GM23338 (cell line): ENCODE measurements at regions not wholly inside any gene's neighbourhood (a gene's known extent, or its start where the extent isn't known, plus 50 kb on each side); places are given as distances from the start of the nearest gene placed in this dataset.

Experiments
- ATAC-seq: fragments of 200-7000 bp; cut with Tn5 transposase; 3 replicates; pipeline ENCODE4 v1.9.1; 2020
- DNase-seq: peaks from one replicate; pipeline ENCODE4 v3.0.0-alpha.2; 2015; ENCODE audit warnings: low spot score
- H2AFZ ChIP-seq: fragments of 200-600 bp; sonication (generic); 2 replicates; pipeline ENCODE4 v1.8.0; 2016; ENCODE audit warnings: antibody characterized with exemption, mild to moderate bottlenecking, moderate library complexity
- H3F3A ChIP-seq: fragments of 200-600 bp; sonication (generic); replicated peaks from 2 replicates; pipeline ENCODE4 v1.8.0; 2017; ENCODE audit warnings: antibody characterized with exemption, mixed run types, low read depth
- H3K27ac ChIP-seq: fragments of 200-600 bp; sonication (generic); 2 replicates; pipeline ENCODE4 v1.6.1; 2016; ENCODE audit warnings: low read depth
- H3K27me3 ChIP-seq: fragments of 200-600 bp; sonication (generic); 2 replicates; pipeline ENCODE4 v1.8.0; 2016; ENCODE audit warnings: mild to moderate bottlenecking, mixed run types, moderate library complexity; ENCODE audit not compliant: insufficient read depth
- H3K36me3 ChIP-seq: fragments of 200-600 bp; sonication (generic); 2 replicates; pipeline ENCODE4 v1.8.0; 2016; ENCODE audit warnings: mild to moderate bottlenecking; ENCODE audit not compliant: insufficient read depth
- H3K4me1 ChIP-seq: fragments of 200-600 bp; sonication (generic); 2 replicates; pipeline ENCODE4 v1.8.0; 2016; ENCODE audit warnings: mild to moderate bottlenecking, moderate library complexity; ENCODE audit not compliant: insufficient read depth
- H3K4me2 ChIP-seq: fragments of 200-600 bp; sonication (generic); 2 replicates; pipeline ENCODE4 v1.7.1; 2017; ENCODE audit warnings: mixed run types
- H3K4me3 ChIP-seq: fragments of 200-600 bp; sonication (generic); 2 replicates; pipeline ENCODE4 v1.6.1; 2016; ENCODE audit warnings: mixed run types
- H3K79me2 ChIP-seq: fragments of 200-600 bp; sonication (generic); replicated peaks from 2 replicates; pipeline ENCODE4 v1.8.0; 2017; ENCODE audit warnings: mild to moderate bottlenecking; ENCODE audit not compliant: insufficient read depth
- H3K9me2 ChIP-seq: fragments of 200-600 bp; sonication (generic); 2 replicates; pipeline ENCODE4 v1.8.0; 2017; ENCODE audit not compliant: insufficient read depth
- H4K20me1 ChIP-seq: fragments of 200-600 bp; sonication (generic); replicated peaks from 2 replicates; pipeline ENCODE4 v1.8.0; 2017; ENCODE audit warnings: mild to moderate bottlenecking; ENCODE audit not compliant: insufficient read depth
- H3K27ac Mint-ChIP-seq: 2 replicates; pipeline ENCODE4 v1.8.0; 2020; ENCODE audit warnings: inconsistent platforms, mild to moderate bottlenecking, moderate library complexity, mixed read lengths
- H3K27me3 Mint-ChIP-seq: 3 replicates; pipeline ENCODE4 v1.8.0; 2022; ENCODE audit warnings: low read depth, mild to moderate bottlenecking, moderate library complexity, mixed read lengths, inconsistent platforms; ENCODE audit not compliant: insufficient read depth, poor library complexity
- H3K36me3 Mint-ChIP-seq: 3 replicates; pipeline ENCODE4 v1.8.0; 2021; ENCODE audit warnings: low read depth, mild to moderate bottlenecking, inconsistent platforms, moderate library complexity, mixed read lengths
- H3K4me1 Mint-ChIP-seq: 3 replicates; pipeline ENCODE4 v1.8.0; 2020; ENCODE audit warnings: mild to moderate bottlenecking, inconsistent platforms, mixed read lengths
- H3K4me3 Mint-ChIP-seq: 3 replicates; pipeline ENCODE4 v1.8.0; 2021; ENCODE audit warnings: moderate library complexity, mild to moderate bottlenecking, inconsistent platforms, mixed read lengths
- H3K9me3 Mint-ChIP-seq: 3 replicates; pipeline ENCODE4 v1.8.0; 2020; ENCODE audit warnings: moderate library complexity, mild to moderate bottlenecking, inconsistent platforms, mixed read lengths
- CREB1 ChIP-seq: fragments of 250-450 bp; sonication (Bioruptor Pico); IDR thresholded peaks from 2 replicates; pipeline ENCODE4 v1.5.0; 2020; ENCODE audit warnings: low read depth, mild to moderate bottlenecking, moderate library complexity
- ETS1 ChIP-seq: IDR thresholded peaks from 2 replicates; pipeline ENCODE4 v1.6.1; 2016; ENCODE audit warnings: antibody characterized with exemption
- EZH2 ChIP-seq: fragments of 200-600 bp; sonication (generic); IDR thresholded peaks from one replicate; pipeline ENCODE4 v1.8.0; 2017; ENCODE audit warnings: antibody characterized with exemption, mild to moderate bottlenecking, low read depth; ENCODE audit not compliant: unreplicated experiment
- EZH2phosphoT487 ChIP-seq: fragments of 200-600 bp; sonication (generic); IDR thresholded peaks from one replicate; pipeline ENCODE4 v1.8.1; 2018; ENCODE audit warnings: antibody characterized with exemption; ENCODE audit not compliant: unreplicated experiment
- JUNB ChIP-seq: IDR thresholded peaks from one replicate; pipeline ENCODE4 v1.6.1; 2016; ENCODE audit warnings: antibody characterized with exemption; ENCODE audit not compliant: unreplicated experiment
- NANOG ChIP-seq: IDR thresholded peaks from 2 replicates; pipeline ENCODE4 v1.6.1; 2016; ENCODE audit warnings: antibody characterized with exemption, borderline replicate concordance
- POLR2AphosphoS5 ChIP-seq: IDR thresholded peaks from 2 replicates; pipeline ENCODE4 v1.6.1; 2016; ENCODE audit warnings: antibody characterized with exemption, low read depth
- STAT1 ChIP-seq: IDR thresholded peaks from one replicate; pipeline ENCODE4 v1.6.1; 2016; ENCODE audit warnings: antibody characterized with exemption; ENCODE audit not compliant: unreplicated experiment
- ZNF114 ChIP-seq: fragments of 250-450 bp; sonication (Bioruptor Pico); IDR thresholded peaks from 2 replicates; pipeline ENCODE4 v1.5.0; 2020; ENCODE audit warnings: mild to moderate bottlenecking, moderate library complexity
- ZNF331 ChIP-seq: fragments of 250-450 bp; sonication (Bioruptor Pico); IDR thresholded peaks from 2 replicates; pipeline ENCODE4 v1.5.0; 2020; ENCODE audit warnings: low read depth, mild to moderate bottlenecking, moderate library complexity
- TF ChIP-seq, protein P1 (sequence below): fragments of 250-450 bp; sonication (Bioruptor Pico); IDR thresholded peaks from 2 replicates; pipeline ENCODE4 v1.5.0; 2020; ENCODE audit warnings: mild to moderate bottlenecking, moderate library complexity
- TF ChIP-seq, protein P2 (sequence below), 2 experiments: fragments of 200-600 bp in 1 of 2; sonication (generic) in 1 of 2; conservative IDR thresholded peaks; 2 replicates each; pipeline versions ENCODE4 v1.5.1 to v1.6.1; 2016 to 2017; ENCODE audit warnings: antibody characterized with exemption in 2 of 2, low read depth in 2 of 2, mild to moderate bottlenecking in 2 of 2, moderate library complexity in 1 of 2
- TF ChIP-seq, protein P3 (sequence below): IDR thresholded peaks from one replicate; pipeline ENCODE4 v1.6.1; 2018; ENCODE audit warnings: antibody characterized with exemption; ENCODE audit not compliant: unreplicated experiment

DNA sequence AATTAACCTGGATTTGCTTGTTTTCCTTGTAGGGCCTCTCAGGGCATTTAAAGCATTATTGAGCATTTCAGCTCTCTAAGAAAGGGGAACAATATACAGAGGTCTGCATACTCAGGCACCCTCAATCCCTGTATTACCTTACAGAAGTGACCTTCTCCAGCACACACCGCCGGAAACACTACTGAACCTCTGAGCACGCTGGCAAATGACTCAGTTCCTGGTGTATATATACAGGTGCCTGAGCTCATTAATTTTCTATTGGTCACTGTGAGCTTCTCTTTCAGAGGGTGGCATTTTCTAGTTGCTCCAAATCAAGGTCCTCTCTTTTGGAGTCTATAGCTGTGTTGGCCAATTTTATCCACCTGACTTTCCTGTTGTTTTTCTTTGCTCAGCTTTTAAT lies 85.2 kb upstream of the COPS8 start:
- no peak overlapping the region for H3K4me3 ChIP-seq
- no peaks in the 10 kb centered on the region for H3K9me2 ChIP-seq
- DNase-seq (no peak), ATAC-seq (no peak)
- H3K27me3 ChIP-seq: no peaks in the 10 kb centered on the region
- no peaks in the 10 kb centered on the region for H3K79me2 ChIP-seq
- peaks cover 21% of the 10 kb centered on the region for H3K9me3 Mint-ChIP-seq
- 0 out of 2 replicates have a peak, but pooled peaks cover 7% of the 10 kb centered on the region for H3K36me3 ChIP-seq
- H4K20me1 ChIP-seq: no peaks in the 10 kb centered on the region
- peaks cover 23% of the 10 kb centered on the region for H3K4me1 Mint-ChIP-seq
- TF ChIP-seq, protein P1, sequence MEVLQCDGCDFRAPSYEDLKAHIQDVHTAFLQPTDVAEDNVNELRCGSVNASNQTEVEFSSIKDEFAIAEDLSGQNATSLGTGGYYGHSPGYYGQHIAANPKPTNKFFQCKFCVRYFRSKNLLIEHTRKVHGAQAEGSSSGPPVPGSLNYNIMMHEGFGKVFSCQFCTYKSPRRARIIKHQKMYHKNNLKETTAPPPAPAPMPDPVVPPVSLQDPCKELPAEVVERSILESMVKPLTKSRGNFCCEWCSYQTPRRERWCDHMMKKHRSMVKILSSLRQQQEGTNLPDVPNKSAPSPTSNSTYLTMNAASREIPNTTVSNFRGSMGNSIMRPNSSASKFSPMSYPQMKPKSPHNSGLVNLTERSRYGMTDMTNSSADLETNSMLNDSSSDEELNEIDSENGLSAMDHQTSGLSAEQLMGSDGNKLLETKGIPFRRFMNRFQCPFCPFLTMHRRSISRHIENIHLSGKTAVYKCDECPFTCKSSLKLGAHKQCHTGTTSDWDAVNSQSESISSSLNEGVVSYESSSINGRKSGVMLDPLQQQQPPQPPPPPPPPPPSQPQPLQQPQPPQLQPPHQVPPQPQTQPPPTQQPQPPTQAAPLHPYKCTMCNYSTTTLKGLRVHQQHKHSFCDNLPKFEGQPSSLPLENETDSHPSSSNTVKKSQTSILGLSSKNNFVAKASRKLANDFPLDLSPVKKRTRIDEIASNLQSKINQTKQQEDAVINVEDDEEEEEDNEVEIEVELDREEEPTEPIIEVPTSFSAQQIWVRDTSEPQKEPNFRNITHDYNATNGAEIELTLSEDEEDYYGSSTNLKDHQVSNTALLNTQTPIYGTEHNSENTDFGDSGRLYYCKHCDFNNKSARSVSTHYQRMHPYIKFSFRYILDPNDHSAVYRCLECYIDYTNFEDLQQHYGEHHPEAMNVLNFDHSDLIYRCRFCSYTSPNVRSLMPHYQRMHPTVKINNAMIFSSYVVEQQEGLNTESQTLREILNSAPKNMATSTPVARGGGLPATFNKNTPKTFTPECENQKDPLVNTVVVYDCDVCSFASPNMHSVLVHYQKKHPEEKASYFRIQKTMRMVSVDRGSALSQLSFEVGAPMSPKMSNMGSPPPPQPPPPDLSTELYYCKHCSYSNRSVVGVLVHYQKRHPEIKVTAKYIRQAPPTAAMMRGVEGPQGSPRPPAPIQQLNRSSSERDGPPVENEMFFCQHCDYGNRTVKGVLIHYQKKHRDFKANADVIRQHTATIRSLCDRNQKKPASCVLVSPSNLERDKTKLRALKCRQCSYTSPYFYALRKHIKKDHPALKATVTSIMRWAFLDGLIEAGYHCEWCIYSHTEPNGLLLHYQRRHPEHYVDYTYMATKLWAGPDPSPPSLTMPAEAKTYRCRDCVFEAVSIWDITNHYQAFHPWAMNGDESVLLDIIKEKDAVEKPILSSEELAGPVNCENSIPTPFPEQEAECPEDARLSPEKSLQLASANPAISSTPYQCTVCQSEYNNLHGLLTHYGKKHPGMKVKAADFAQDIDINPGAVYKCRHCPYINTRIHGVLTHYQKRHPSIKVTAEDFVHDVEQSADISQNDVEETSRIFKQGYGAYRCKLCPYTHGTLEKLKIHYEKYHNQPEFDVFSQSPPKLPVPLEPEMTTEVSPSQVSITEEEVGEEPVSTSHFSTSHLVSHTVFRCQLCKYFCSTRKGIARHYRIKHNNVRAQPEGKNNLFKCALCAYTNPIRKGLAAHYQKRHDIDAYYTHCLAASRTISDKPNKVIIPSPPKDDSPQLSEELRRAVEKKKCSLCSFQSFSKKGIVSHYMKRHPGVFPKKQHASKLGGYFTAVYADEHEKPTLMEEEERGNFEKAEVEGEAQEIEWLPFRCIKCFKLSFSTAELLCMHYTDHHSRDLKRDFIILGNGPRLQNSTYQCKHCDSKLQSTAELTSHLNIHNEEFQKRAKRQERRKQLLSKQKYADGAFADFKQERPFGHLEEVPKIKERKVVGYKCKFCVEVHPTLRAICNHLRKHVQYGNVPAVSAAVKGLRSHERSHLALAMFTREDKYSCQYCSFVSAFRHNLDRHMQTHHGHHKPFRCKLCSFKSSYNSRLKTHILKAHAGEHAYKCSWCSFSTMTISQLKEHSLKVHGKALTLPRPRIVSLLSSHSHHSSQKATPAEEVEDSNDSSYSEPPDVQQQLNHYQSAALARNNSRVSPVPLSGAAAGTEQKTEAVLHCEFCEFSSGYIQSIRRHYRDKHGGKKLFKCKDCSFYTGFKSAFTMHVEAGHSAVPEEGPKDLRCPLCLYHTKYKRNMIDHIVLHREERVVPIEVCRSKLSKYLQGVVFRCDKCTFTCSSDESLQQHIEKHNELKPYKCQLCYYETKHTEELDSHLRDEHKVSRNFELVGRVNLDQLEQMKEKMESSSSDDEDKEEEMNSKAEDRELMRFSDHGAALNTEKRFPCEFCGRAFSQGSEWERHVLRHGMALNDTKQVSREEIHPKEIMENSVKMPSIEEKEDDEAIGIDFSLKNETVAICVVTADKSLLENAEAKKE (CRISPR knock-in tag): no peak
- TF ChIP-seq STAT1 (no peak), JUNB (no peak), ZNF114 (no peak), NANOG (no peak), POLR2AphosphoS5 (no peak), EZH2phosphoT487 (no peak), CREB1 (CRISPR knock-in tag) (no peak), EZH2 (no peak), ETS1 (no peak), ZNF331 (CRISPR knock-in tag) (no peak)
- TF ChIP-seq, protein P2, sequence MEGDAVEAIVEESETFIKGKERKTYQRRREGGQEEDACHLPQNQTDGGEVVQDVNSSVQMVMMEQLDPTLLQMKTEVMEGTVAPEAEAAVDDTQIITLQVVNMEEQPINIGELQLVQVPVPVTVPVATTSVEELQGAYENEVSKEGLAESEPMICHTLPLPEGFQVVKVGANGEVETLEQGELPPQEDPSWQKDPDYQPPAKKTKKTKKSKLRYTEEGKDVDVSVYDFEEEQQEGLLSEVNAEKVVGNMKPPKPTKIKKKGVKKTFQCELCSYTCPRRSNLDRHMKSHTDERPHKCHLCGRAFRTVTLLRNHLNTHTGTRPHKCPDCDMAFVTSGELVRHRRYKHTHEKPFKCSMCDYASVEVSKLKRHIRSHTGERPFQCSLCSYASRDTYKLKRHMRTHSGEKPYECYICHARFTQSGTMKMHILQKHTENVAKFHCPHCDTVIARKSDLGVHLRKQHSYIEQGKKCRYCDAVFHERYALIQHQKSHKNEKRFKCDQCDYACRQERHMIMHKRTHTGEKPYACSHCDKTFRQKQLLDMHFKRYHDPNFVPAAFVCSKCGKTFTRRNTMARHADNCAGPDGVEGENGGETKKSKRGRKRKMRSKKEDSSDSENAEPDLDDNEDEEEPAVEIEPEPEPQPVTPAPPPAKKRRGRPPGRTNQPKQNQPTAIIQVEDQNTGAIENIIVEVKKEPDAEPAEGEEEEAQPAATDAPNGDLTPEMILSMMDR (conservative IDR thresholded peaks at IDR 0.05; ENCODE audit: low read depth in 2 of 2): no peak
- TF ChIP-seq, protein P3, sequence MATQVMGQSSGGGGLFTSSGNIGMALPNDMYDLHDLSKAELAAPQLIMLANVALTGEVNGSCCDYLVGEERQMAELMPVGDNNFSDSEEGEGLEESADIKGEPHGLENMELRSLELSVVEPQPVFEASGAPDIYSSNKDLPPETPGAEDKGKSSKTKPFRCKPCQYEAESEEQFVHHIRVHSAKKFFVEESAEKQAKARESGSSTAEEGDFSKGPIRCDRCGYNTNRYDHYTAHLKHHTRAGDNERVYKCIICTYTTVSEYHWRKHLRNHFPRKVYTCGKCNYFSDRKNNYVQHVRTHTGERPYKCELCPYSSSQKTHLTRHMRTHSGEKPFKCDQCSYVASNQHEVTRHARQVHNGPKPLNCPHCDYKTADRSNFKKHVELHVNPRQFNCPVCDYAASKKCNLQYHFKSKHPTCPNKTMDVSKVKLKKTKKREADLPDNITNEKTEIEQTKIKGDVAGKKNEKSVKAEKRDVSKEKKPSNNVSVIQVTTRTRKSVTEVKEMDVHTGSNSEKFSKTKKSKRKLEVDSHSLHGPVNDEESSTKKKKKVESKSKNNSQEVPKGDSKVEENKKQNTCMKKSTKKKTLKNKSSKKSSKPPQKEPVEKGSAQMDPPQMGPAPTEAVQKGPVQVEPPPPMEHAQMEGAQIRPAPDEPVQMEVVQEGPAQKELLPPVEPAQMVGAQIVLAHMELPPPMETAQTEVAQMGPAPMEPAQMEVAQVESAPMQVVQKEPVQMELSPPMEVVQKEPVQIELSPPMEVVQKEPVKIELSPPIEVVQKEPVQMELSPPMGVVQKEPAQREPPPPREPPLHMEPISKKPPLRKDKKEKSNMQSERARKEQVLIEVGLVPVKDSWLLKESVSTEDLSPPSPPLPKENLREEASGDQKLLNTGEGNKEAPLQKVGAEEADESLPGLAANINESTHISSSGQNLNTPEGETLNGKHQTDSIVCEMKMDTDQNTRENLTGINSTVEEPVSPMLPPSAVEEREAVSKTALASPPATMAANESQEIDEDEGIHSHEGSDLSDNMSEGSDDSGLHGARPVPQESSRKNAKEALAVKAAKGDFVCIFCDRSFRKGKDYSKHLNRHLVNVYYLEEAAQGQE: no peak
- no peak overlapping the region for H2AFZ ChIP-seq
- H3K27ac ChIP-seq: no peak overlapping the region
- no peak overlapping the region for H3K27ac Mint-ChIP-seq
- H3K27me3 Mint-ChIP-seq: peaks cover 2% of the 10 kb centered on the region
- H3F3A ChIP-seq: no peaks in the 10 kb centered on the region
- H3K4me1 ChIP-seq: peaks cover 22% of the 10 kb centered on the region
- H3K36me3 Mint-ChIP-seq: peaks cover 15% of the 10 kb centered on the region; the same call in 2 of the 3 replicates
- H3K4me3 Mint-ChIP-seq: no peak overlapping the region
- H3K4me2 ChIP-seq: no peak overlapping the region
